K562 (cell line): ENCODE measurements at regions not wholly inside any gene's neighbourhood (a gene's known extent, or its start where the extent isn't known, plus 50 kb on each side); places are given as distances from the start of the nearest gene placed in this dataset.

ENCODE experiments used
- ATAC-seq: fragments of 200-7000 bp; cut with Tn5 transposase; 3 replicates; pipeline ENCODE4 v1.9.1; 2020; ENCODE audit warnings: moderate library complexity
- BruUV-seq: library from RNA; stranded (reverse); fragments of 400-500 nt; replicated peaks from 2 replicates; lab custom pipeline; 2021; lab: Mats Ljungman, UMichigan
- CTCF ChIA-PET: fragments of 300-600 bp; formaldehyde crosslinking; extraction: SDS; loops from one replicate; lab custom pipeline; 2021; ENCODE audit warnings: low intra/inter-chr PET ratio; lab: Yijun Ruan, JAX
- POLR2A ChIA-PET: fragments of 300-600, 350-650 bp; sonication (Branson Sonifier 250); formaldehyde crosslinking; extraction: SDS; loops from one replicate; lab custom pipeline; 2021; ENCODE audit warnings: antibody characterized with exemption, inconsistent platforms; lab: Yijun Ruan, JAX
- DNase-seq, 4 experiments: peaks; one replicate each; pipeline versions ENCODE4 v3.0.0 to v3.0.0-alpha.2; 2011 to 2018; ENCODE audit warnings: low spot score in 3 of 4, mixed read lengths in 3 of 4; ENCODE audit errors: extremely low read depth in 1 of 4
- FAIRE-seq: peaks from 2 replicates; lab custom pipeline; 2011; peaks lifted over from hg19 to GRCh38; lab: Jason Lieb, UNC
- H2AFZ ChIP-seq: 2 replicates; pipeline ENCODE4 v1.6.0; 2011; ENCODE audit warnings: low read depth, low read length, control low read depth, inconsistent platforms
- H3K27ac ChIP-seq: fragments of 200-600 bp; 3 replicates; pipeline ENCODE4 v1.8.0; 2011; ENCODE audit warnings: low read depth, mild to moderate bottlenecking, control low read depth, inconsistent platforms, low read length, moderate library complexity, mixed read lengths; ENCODE audit errors: extremely low read depth
- H3K27me3 ChIP-seq, 2 experiments: fragments of 300-600 bp in 1 of 2; 2 replicates in 1 of 2; 3 replicates in 1 of 2; pipeline versions ENCODE4 v1.6.0 to v1.8.0; 2011; ENCODE audit warnings: inconsistent platforms in 2 of 2, low read length in 2 of 2, mild to moderate bottlenecking in 1 of 2, mixed read lengths in 1 of 2, moderate library complexity in 1 of 2; ENCODE audit not compliant: control insufficient read depth in 2 of 2, insufficient read depth in 2 of 2
- H3K36me3 ChIP-seq: fragments of 300-600 bp; 3 replicates; pipeline ENCODE4 v1.8.0; 2011; ENCODE audit warnings: mild to moderate bottlenecking, low read length, inconsistent platforms; ENCODE audit not compliant: control insufficient read depth, insufficient read depth
- H3K4me1 ChIP-seq, 2 experiments: fragments of 200-600 bp in 1 of 2; replicated peaks in 1 of 2; 2 replicates in 1 of 2; 3 replicates in 1 of 2; pipeline versions ENCODE4 v1.5.1 to v1.8.0; 2011; ENCODE audit warnings: inconsistent platforms in 2 of 2, low read length in 2 of 2, mild to moderate bottlenecking in 1 of 2, mixed read lengths in 1 of 2, moderate library complexity in 1 of 2; ENCODE audit not compliant: control insufficient read depth in 2 of 2, insufficient read depth in 2 of 2
- H3K4me2 ChIP-seq: 2 replicates; pipeline ENCODE4 v1.6.1; 2011; ENCODE audit warnings: low read length, control low read depth, inconsistent platforms, mixed read lengths; ENCODE audit not compliant: insufficient read depth
- H3K4me3 ChIP-seq: fragments of 200-600 bp; sonication (generic), shearing (Covaris generic); 2 replicates; pipeline ENCODE4 v1.5.1; 2016; ENCODE audit warnings: control low read depth, inconsistent platforms
- H3K79me2 ChIP-seq: fragments of 200-600 bp; 3 replicates; pipeline ENCODE4 v1.8.0; 2011; ENCODE audit warnings: low read length, inconsistent platforms; ENCODE audit not compliant: control insufficient read depth, insufficient read depth
- H3K9ac ChIP-seq, 2 experiments: 2 replicates each; pipeline versions ENCODE4 v1.6.0 to v1.6.1; 2011; ENCODE audit warnings: low read depth in 2 of 2, low read length in 2 of 2, control low read depth in 1 of 2, inconsistent platforms in 1 of 2, mild to moderate bottlenecking in 1 of 2, mixed read lengths in 1 of 2; ENCODE audit not compliant: insufficient read depth in 1 of 2
- H3K9me1 ChIP-seq: one replicate; pipeline ENCODE4 v1.6.0; 2011; ENCODE audit warnings: inconsistent platforms, mild to moderate bottlenecking, low read length, moderate library complexity; ENCODE audit not compliant: control insufficient read depth, insufficient read depth
- H3K9me3 ChIP-seq: replicated peaks from 2 replicates; pipeline ENCODE4 v1.5.1; 2011; ENCODE audit warnings: low read depth, low read length, inconsistent platforms; ENCODE audit not compliant: control insufficient read depth, insufficient read depth
- H4K20me1 ChIP-seq: replicated peaks from 2 replicates; pipeline ENCODE4 v1.6.1; 2011; ENCODE audit warnings: low read length, inconsistent platforms, mixed read lengths; ENCODE audit not compliant: control insufficient read depth, insufficient read depth
- DMBX1 ChIP-seq: fragments of 250-450 bp; sonication (Bioruptor Pico); IDR thresholded peaks from 2 replicates; pipeline ENCODE4 v1.8.0; 2022; ENCODE audit warnings: inconsistent platforms, mild to moderate bottlenecking, moderate library complexity, borderline replicate concordance
- EWSR1 ChIP-seq: fragments of 450-650 bp; IDR thresholded peaks from 2 replicates; pipeline ENCODE4 v1.6.1; 2018; ENCODE audit warnings: borderline replicate concordance, mild to moderate bottlenecking, low read depth, moderate library complexity; ENCODE audit not compliant: partially characterized antibody
- HNRNPL ChIP-seq: fragments of 200-400 bp; formaldehyde crosslinking; IDR thresholded peaks from 2 replicates; pipeline ENCODE4 v1.6.1; 2017; ENCODE audit warnings: low read depth, mild to moderate bottlenecking, low read length
- MAZ ChIP-seq, 2 experiments: fragments of 450-650 bp in 1 of 2; sonication (generic) in 1 of 2; formaldehyde crosslinking; IDR thresholded peaks in 1 of 2; conservative IDR thresholded peaks in 1 of 2; 2 replicates each; pipeline versions ENCODE4 v1.4.0 to v1.5.0; 2020; ENCODE audit warnings: mild to moderate bottlenecking in 1 of 2, missing genetic modification reagents in 1 of 2
- MYBL2 ChIP-seq, 2 experiments: fragments of 450-650 bp in 1 of 2; sonication (generic) in 1 of 2; formaldehyde crosslinking in 1 of 2; IDR thresholded peaks; 2 replicates each; pipeline versions ENCODE4 v1.6.1 to v1.8.1; 2017 to 2022; ENCODE audit warnings: borderline replicate concordance in 1 of 2, inconsistent platforms in 1 of 2, low read depth in 1 of 2, mild to moderate bottlenecking in 1 of 2, missing genetic modification reagents in 1 of 2, moderate library complexity in 1 of 2
- ZBTB7A ChIP-seq: IDR thresholded peaks from 2 replicates; pipeline ENCODE4 v1.6.1; 2011; ENCODE audit warnings: low read depth, mild to moderate bottlenecking, low read length, moderate library complexity, borderline replicate concordance; ENCODE audit not compliant: control insufficient read depth
- WGBS: fragments of 100-300 bp; shearing (Covaris generic); methylation state at CpG from one replicate; pipeline ENCODE4 v1.1.6; 2016; ENCODE audit warnings: low coverage, mixed read lengths; ENCODE audit not compliant: insufficient coverage; ENCODE audit errors: missing lambda C conversion rate; 5-methylcytosine and 5-hydroxymethylcytosine counted together
- in situ Hi-C: fragments of 300-500 bp; cut with MboI; formaldehyde crosslinking; loops from 4 replicates; pipeline ENCODE4 v1.15.0; 2018; ENCODE audit warnings: inconsistent platforms, mixed read lengths
- intact Hi-C: fragments of 100-400 bp; cut with micrococcal nuclease; formaldehyde crosslinking; loops from 2 replicates; pipeline ENCODE4 v1.14.2; 2022
- TF ChIP-seq, protein P1 (sequence below): sonication (generic); formaldehyde crosslinking; IDR thresholded peaks from 2 replicates; pipeline ENCODE4 v1.8.0; 2023; ENCODE audit warnings: mild to moderate bottlenecking, missing genetic modification reagents
- TF ChIP-seq, protein P2 (sequence below): sonication (generic); formaldehyde crosslinking; IDR thresholded peaks from 2 replicates; pipeline ENCODE4 v1.9.0; 2022; ENCODE audit warnings: mild to moderate bottlenecking, missing genetic modification reagents

DNA sequence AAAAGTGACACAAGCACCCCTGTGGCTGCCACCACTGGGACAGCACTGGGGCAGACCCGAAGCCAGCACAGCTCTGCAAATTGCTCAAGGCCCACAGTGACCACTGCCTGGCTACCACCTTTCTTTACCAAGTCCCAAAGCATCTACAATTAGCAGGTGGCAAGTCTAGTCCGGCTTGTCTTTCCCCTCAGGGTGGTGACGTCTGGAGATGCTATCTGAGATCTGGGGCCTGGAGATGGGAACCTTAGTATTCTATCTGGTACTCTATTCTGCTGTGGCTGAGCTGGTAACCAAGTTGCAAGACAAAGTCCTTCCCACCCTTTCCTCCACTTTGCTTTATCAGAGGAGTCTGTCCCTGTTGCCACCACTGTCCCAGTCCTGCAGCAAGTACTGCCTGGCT is 1010.1 kb upstream of the FLRT2 start:
- intact Hi-C loops (no loop called here), in situ Hi-C loops (no loop called here)
- Histone ChIP-seq H3K36me3 (no peaks in the 10 kb centered on the region), H3K9ac (no peak overlapping the region), H2AFZ (no peak overlapping the region), H3K79me2 (no peaks in the 10 kb centered on the region), H3K9me3 (no peaks in the 10 kb centered on the region), H3K4me2 (no peak overlapping the region), H4K20me1 (no peaks in the 10 kb centered on the region), H3K27ac (no peak overlapping the region), H3K4me3 (no peak overlapping the region), H3K4me1 (no peaks in the 10 kb centered on the region), H3K27me3 (no peaks in the 10 kb centered on the region), H3K9me1 (no peaks in the 10 kb centered on the region)
- DNase-seq (no peak), ATAC-seq (no peak), FAIRE-seq (no peak)
- POLR2A ChIA-PET = no interaction called here
- CTCF ChIA-PET = no interaction called here
- no peak for TF ChIP-seq DMBX1 (CRISPR knock-in tag)
- TF ChIP-seq, protein P1, sequence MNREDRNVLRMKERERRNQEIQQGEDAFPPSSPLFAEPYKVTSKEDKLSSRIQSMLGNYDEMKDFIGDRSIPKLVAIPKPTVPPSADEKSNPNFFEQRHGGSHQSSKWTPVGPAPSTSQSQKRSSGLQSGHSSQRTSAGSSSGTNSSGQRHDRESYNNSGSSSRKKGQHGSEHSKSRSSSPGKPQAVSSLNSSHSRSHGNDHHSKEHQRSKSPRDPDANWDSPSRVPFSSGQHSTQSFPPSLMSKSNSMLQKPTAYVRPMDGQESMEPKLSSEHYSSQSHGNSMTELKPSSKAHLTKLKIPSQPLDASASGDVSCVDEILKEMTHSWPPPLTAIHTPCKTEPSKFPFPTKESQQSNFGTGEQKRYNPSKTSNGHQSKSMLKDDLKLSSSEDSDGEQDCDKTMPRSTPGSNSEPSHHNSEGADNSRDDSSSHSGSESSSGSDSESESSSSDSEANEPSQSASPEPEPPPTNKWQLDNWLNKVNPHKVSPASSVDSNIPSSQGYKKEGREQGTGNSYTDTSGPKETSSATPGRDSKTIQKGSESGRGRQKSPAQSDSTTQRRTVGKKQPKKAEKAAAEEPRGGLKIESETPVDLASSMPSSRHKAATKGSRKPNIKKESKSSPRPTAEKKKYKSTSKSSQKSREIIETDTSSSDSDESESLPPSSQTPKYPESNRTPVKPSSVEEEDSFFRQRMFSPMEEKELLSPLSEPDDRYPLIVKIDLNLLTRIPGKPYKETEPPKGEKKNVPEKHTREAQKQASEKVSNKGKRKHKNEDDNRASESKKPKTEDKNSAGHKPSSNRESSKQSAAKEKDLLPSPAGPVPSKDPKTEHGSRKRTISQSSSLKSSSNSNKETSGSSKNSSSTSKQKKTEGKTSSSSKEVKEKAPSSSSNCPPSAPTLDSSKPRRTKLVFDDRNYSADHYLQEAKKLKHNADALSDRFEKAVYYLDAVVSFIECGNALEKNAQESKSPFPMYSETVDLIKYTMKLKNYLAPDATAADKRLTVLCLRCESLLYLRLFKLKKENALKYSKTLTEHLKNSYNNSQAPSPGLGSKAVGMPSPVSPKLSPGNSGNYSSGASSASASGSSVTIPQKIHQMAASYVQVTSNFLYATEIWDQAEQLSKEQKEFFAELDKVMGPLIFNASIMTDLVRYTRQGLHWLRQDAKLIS (CRISPR knock-in tag) = no peak
- TF ChIP-seq HNRNPL = no peak
- no peak for TF ChIP-seq EWSR1
- TF ChIP-seq, protein P2, sequence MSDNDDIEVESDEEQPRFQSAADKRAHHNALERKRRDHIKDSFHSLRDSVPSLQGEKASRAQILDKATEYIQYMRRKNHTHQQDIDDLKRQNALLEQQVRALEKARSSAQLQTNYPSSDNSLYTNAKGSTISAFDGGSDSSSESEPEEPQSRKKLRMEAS (CRISPR knock-in tag) = no peak
- TF ChIP-seq ZBTB7A = no peak
- TF ChIP-seq MAZ (CRISPR knock-in tag; conservative IDR thresholded peaks at IDR 0.05 in 1 of 2, IDR thresholded peaks at IDR 0.05 in 1 of 2) = no peak
- no peak for TF ChIP-seq MYBL2 (IDR thresholded peaks at IDR 0.05; ENCODE audit: low read depth)
- no peak for TF ChIP-seq MYBL2 (CRISPR knock-in tag; IDR thresholded peaks at IDR 0.05; ENCODE audit: borderline replicate concordance)
- 0% methylated on average over 2 of the region's 3 CpGs for WGBS
- BruUV-seq = no TSS peak
